ENCODE measurements at regions not wholly inside any gene's neighbourhood (a gene's known extent, or its start where the extent isn't known, plus 50 kb on each side); places are given as distances from the start of the nearest gene placed in this dataset.

DNA sequence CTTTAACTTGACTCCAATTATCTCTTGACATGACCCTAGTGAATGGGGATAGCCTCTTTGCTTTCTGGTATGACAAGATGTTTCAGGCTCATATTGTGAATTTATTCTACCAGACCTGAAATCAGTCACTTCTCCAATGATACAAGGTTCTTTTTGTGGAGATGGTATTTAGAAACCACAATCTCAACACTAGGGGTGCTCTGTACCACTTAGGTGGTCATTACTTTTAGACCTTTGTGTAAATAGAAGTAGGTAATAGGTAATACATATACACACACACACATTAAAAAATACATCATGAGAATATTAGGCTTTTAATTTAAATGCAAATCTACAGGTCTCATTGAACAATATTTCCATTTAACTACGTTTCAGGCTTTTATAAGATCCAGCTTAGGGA, 199.0 kb upstream of the RHOBTB1 start:
- CTCF ChIA-PET = interaction anchor here (2.9 kb wide), 1 partner anchor 11 kb away, joined by 8 read pairs; no protein-coding TSS in a partner anchor
- no peak overlapping the region for H3K4me3 Mint-ChIP-seq
- peaks cover 3% of the 10 kb centered on the region for H3K27me3 Mint-ChIP-seq

DNA sequence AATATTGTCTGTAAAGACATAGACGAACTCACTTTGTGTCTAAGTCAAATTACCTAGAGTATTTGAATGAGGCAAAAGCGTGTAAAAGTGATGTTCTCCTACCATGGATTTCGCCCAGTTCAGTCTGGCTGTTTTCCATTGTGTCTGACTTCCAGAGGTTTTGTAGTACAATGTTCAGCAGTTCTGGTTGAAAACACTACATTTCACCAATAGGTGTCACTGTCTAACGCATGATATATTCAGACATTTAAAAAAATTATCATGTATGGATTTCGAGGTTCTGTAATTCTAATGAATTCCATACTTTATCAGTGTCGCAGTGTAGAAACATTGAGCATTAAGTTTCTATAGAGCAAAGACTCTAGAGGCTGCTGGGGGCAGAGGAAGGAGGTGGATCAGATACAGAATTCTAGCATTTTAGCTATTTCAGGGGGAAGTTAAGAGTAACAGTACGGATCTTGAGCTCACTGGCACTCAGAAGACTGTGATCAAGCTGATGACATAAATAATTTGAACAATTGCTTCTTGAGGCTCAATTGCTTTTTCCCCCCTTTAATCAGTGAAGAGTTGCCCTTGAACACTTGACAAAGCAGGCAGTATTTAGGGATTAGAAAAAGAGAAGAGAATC, 196.9 kb upstream of the RHOBTB1 start:
- H3K27me3 Mint-ChIP-seq = peaks cover 1% of the 10 kb centered on the region
- no peak for DNase-seq
- intact Hi-C loops (cut with micrococcal nuclease) = loop anchor here (2.0 kb wide), 2 partner anchors 144 to 324 kb away; no protein-coding TSS in a partner anchor
- POLR2A ChIA-PET = no interaction called here
- CTCF ChIA-PET = interaction anchor here (0.6 to 2.9 kb wide), 15 partner anchors 8 to 727 kb away, joined by 3 to 15 read pairs (median 4); no protein-coding TSS in a partner anchor
- H3K4me1 Mint-ChIP-seq (ENCODE audit: low read depth) = no peaks in the 10 kb centered on the region
- no peaks in the 10 kb centered on the region for H3K36me3 Mint-ChIP-seq
- H3K27ac Mint-ChIP-seq = no peak overlapping the region
- H3K9me3 Mint-ChIP-seq = no peaks in the 10 kb centered on the region
- no peak overlapping the region for H3K4me3 Mint-ChIP-seq

More for the DNA sequence above, 199.0 kb upstream of the RHOBTB1 start:
- no peak overlapping the region for H3K27ac Mint-ChIP-seq
- H3K36me3 Mint-ChIP-seq = no peaks in the 10 kb centered on the region
- intact Hi-C loops (cut with micrococcal nuclease) = no loop called here
- no peak for DNase-seq
- H3K9me3 Mint-ChIP-seq = no peaks in the 10 kb centered on the region
- POLR2A ChIA-PET = no interaction called here
- no peaks in the 10 kb centered on the region for H3K4me1 Mint-ChIP-seq (ENCODE audit: low read depth)

DNA sequence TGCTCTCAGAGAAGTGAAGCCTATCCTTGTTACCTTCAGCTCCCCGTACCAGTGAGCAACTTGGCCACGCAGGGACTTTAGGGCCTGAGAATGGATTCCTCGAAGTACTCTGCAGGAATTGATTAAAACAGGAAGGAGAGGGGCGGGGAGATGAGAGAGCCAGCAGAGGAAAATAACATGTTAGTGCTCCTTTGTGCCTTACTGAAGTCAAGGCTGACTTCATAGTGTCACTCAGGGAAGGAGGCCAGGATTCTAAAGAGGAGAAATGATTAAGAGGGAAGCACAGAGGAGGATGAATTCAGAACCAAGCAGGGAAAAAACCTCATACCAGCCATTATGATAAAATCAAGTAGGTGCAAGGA, 195.6 kb upstream of the RHOBTB1 start:
- ChIA-PET CTCF (no interaction called here), POLR2A (no interaction called here)
- no peaks in the 10 kb centered on the region for H3K36me3 Mint-ChIP-seq
- no peak for DNase-seq
- no peaks in the 10 kb centered on the region for H3K9me3 Mint-ChIP-seq
- H3K27me3 Mint-ChIP-seq = peaks cover 1% of the 10 kb centered on the region
- no peak overlapping the region for H3K27ac Mint-ChIP-seq
- no peak overlapping the region for H3K4me3 Mint-ChIP-seq
- H3K4me1 Mint-ChIP-seq (ENCODE audit: low read depth) = no peaks in the 10 kb centered on the region
- intact Hi-C loops (cut with micrococcal nuclease) = no loop called here

DNA sequence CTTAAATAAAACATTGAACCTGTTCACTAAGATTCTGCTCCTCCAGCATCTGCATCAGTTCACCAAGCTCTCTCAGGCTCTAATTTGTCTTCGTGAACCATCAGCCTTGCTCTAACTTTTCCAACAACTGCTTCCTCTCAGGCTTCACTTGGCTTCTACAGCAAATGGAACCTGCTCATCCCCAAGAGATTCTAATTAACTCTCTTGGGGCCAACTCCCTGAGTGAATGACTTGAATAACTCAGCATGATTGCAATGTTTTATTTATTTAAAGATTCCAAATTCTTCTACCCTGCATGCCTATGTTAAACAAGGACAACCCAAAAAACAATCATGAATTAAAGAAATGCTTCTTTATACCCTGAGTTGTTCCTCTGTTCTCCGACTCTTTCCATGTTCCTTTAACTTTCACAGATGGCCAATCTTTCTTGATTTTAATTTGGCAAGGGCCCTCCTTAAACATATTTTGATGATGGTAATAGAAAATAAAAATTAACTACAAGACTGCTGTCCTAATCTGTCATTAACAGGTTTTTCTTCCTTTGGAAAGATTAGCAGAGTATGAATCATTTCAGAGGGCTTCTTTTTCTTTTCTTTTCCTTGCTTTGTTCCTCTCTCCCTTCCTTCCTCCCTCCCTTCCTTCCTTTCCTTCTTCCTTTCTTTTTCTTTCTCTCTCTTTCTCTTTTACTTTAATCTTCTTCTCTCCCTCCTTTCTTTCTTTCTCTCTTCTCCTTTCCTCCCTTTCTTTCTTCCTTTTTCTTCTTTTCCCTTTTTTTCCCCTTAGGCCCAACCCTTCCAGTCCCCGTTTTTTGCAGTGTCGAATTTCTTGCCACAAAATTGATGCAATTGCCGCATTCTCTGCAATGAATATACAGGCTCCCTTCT, 195.0 kb upstream of the RHOBTB1 start:
- no peak for DNase-seq
- intact Hi-C loops (cut with micrococcal nuclease) = no loop called here
- no peak overlapping the region for H3K27ac Mint-ChIP-seq
- H3K4me3 Mint-ChIP-seq = no peak overlapping the region
- ChIA-PET POLR2A (no interaction called here), CTCF (interaction anchor here (0.9 kb wide), 1 partner anchor 14 kb away, joined by 3 read pairs; no protein-coding TSS in a partner anchor)
- peaks cover 1% of the 10 kb centered on the region for H3K27me3 Mint-ChIP-seq
- H3K4me1 Mint-ChIP-seq (ENCODE audit: low read depth) = no peaks in the 10 kb centered on the region
- no peaks in the 10 kb centered on the region for H3K9me3 Mint-ChIP-seq
- no peaks in the 10 kb centered on the region for H3K36me3 Mint-ChIP-seq

DNA sequence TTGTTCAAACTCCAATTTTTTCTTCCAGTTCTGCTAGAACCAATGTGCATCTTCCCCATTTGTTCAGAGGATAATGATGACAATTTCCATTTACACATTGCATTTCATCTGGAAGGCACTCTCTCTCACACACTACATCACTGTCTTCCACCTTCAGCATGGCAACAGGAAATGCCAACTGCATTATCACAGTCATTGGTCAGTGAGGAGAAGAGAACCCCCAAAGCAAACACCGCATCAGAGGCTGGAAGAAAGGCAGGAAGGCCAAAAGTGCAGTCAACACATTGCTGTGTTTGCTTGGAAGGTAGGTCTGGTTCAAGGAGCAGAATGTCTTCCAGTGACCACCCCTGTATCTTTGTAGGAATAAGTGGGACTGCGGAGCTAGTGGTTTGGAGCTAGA, 192.2 kb upstream of the RHOBTB1 start:
- intact Hi-C loops (cut with micrococcal nuclease) = no loop called here
- Mint-ChIP-seq H3K27ac (no peak overlapping the region), H3K4me1 (ENCODE audit: low read depth) (no peaks in the 10 kb centered on the region), H3K36me3 (no peaks in the 10 kb centered on the region), H3K4me3 (no peak overlapping the region), H3K9me3 (no peaks in the 10 kb centered on the region), H3K27me3 (peaks cover under 1% of the 10 kb centered on the region)
- DNase-seq = no peak
- CTCF ChIA-PET = no interaction called here
- POLR2A ChIA-PET = no interaction called here

DNA sequence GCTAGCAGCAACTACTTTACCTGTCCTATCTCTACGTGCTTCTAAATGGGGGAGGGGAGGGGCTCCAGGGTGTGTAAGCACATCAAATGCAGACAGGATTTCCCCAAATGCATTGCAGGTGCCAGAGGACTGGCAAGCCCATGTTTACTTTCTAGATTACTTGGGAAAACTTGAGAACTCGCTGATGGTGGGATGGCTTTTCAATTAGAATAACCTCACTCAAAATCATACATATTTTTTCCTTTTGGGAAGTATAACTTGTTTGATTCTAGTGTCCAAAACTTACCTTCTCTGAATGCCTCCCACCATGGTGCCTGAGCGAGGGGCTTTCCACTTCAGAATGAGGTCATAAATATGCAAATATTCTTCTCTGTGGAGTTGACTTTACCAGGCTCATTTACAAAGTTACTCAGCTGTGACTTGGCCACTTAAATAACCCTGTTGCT, 191.3 kb upstream of the RHOBTB1 start:
- Mint-ChIP-seq H3K27me3 (no peaks in the 10 kb centered on the region), H3K4me3 (no peak overlapping the region), H3K9me3 (no peaks in the 10 kb centered on the region), H3K36me3 (no peaks in the 10 kb centered on the region), H3K4me1 (ENCODE audit: low read depth) (no peaks in the 10 kb centered on the region), H3K27ac (no peak overlapping the region)
- ChIA-PET CTCF (no interaction called here), POLR2A (no interaction called here)
- intact Hi-C loops (cut with micrococcal nuclease) = no loop called here
- no peak for DNase-seq

DNA sequence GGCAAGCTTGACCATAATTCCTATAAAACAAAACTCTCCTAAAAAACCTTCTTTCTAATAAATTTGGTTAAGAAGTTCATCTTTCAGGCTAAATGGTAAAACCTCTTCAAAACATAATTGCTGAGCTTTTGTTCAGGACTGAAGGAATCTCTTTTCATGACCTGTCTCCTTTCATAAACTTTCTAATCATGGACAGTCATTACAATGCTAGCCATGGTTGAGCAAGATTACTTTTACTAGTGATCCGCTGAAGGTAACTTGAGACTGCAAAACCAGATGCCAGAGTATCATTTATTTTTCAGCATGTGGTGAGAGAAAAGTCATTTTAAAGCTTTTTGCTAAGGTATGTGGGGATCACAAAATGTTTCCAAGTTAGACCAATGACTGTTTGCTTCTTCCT, 186.4 kb upstream of the RHOBTB1 start:
- Mint-ChIP-seq H3K27ac (no peak overlapping the region), H3K9me3 (peaks cover 2% of the 10 kb centered on the region), H3K27me3 (peaks cover 3% of the 10 kb centered on the region), H3K4me3 (no peak overlapping the region), H3K4me1 (ENCODE audit: low read depth) (no peaks in the 10 kb centered on the region), H3K36me3 (no peaks in the 10 kb centered on the region)
- CTCF ChIA-PET = no interaction called here
- POLR2A ChIA-PET = no interaction called here
- no peak for DNase-seq
- intact Hi-C loops (cut with micrococcal nuclease) = no loop called here

DNA sequence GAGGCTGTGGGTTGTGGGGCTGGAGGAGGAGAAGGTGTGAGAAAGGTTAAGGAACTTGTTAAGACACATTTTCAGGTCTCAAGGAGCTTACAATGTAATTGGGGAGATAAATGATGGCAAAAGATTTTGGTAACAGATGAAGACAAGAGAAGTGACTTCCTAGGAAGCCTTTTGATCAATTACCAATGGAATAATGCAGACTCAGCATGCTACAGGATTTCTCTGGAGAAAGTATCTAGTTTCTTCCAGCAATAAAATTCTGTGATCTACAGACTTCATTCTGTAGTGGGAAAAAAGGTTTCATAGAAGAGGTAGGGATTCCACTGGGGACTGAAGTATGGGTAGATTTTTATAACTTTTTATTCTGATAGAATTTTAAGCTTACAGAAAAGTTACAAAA, 184.2 kb upstream of the RHOBTB1 start:
- Mint-ChIP-seq H3K9me3 (peaks cover 2% of the 10 kb centered on the region), H3K4me3 (no peak overlapping the region), H3K4me1 (ENCODE audit: low read depth) (no peaks in the 10 kb centered on the region), H3K27ac (no peak overlapping the region), H3K36me3 (no peaks in the 10 kb centered on the region), H3K27me3 (peaks cover 4% of the 10 kb centered on the region)
- no peak for DNase-seq
- ChIA-PET POLR2A (no interaction called here), CTCF (no interaction called here)
- intact Hi-C loops (cut with micrococcal nuclease) = no loop called here

DNA sequence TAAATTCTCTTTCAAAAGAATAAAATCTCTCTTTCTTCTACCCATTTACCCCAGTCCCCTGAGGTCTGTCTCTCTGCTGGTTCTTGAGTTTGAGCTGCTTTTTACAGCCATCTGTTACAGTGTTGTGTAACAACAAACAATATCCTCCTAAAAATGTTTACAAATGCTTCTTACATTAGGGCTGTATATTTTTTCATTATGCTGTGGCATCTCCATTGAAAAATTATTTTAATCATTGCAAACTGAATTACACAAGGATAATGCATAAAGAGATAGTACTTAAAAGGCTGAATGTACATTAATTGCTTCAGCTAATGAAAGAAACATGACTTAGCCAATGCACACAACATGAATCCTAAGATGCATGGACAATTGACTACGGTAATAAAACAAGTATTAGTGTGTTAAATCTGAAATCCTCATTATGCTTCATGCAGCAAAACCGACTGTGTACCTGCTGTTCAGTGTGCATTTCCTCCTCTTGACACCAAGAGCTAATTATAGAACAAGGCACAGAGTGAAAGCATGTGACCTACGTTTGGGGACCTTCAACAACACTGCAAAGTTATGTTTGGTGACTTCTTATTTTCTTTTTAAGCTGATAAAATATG, 181.7 kb upstream of the RHOBTB1 start:
- Mint-ChIP-seq H3K4me3 (no peak overlapping the region), H3K27me3 (peaks cover 4% of the 10 kb centered on the region), H3K4me1 (ENCODE audit: low read depth) (no peaks in the 10 kb centered on the region), H3K27ac (no peak overlapping the region), H3K9me3 (peaks cover 2% of the 10 kb centered on the region), H3K36me3 (no peaks in the 10 kb centered on the region)
- intact Hi-C loops (cut with micrococcal nuclease) = no loop called here
- POLR2A ChIA-PET = no interaction called here
- CTCF ChIA-PET = no interaction called here
- no peak for DNase-seq

DNA sequence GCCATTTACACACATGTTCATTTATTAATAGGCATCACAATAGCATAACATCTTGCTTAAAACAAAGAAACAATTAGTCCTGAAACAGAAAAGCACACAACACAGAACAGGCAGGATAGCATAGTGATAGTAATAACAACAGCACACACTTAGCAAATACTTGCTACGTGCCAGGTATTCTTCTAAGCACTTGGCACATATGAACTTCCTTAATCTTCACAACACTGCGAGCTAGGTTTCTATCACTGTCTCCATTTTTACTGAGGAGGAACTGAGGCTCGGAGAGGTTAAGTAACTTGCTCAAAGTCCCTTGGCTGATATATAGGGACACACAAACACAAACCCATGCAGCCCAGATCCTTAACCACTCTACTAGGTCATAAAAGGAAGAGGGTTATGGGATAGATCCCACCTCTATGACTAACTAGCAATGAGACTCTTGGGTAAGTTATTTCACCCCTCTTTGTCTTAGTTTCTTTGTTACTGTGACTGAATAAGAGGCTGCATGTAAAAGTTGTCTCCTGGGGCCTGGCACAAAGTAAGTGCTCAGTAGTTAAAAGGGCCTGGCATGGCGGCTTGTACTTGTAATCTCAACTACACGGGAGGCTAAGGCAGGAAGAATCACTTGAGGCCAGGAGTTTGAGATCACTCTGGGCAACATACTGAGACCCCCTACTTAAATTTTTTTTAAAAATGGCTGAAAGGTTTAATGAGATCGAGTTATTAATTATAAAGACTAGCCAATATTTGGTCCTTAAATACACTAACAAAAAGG, 181.0 kb upstream of the RHOBTB1 start:
- ChIA-PET CTCF (no interaction called here), POLR2A (no interaction called here)
- Mint-ChIP-seq H3K27me3 (peaks cover 4% of the 10 kb centered on the region), H3K4me3 (no peak overlapping the region), H3K4me1 (ENCODE audit: low read depth) (no peaks in the 10 kb centered on the region), H3K27ac (no peak overlapping the region), H3K36me3 (no peaks in the 10 kb centered on the region), H3K9me3 (peaks cover 2% of the 10 kb centered on the region)
- DNase-seq = no peak
- intact Hi-C loops (cut with micrococcal nuclease) = no loop called here

DNA sequence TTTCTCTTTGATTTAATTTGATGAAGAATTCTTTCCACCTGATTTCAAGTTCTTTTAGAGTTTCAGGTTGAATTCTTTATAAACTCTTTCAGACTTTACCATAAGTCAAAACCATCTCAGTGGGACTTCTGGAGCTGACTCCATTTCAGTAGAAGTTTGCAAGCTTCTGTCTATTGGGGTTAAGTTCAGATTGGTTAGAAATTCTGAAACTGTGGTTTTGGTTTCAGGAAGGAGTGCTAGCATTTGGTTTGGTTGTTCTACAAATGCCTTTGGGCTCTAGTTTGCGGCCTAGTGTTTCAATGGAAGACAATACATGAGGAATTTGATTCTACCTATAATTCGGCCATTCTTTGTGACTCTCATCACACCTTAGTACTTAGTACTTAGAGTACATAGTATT, 176.8 kb upstream of the RHOBTB1 start:
- CTCF ChIA-PET = no interaction called here
- H3K27ac Mint-ChIP-seq = no peak overlapping the region
- H3K9me3 Mint-ChIP-seq = no peaks in the 10 kb centered on the region
- no peaks in the 10 kb centered on the region for H3K36me3 Mint-ChIP-seq
- POLR2A ChIA-PET = no interaction called here
- no peak for DNase-seq
- H3K27me3 Mint-ChIP-seq = peaks cover 5% of the 10 kb centered on the region
- H3K4me1 Mint-ChIP-seq (ENCODE audit: low read depth) = no peaks in the 10 kb centered on the region
- intact Hi-C loops (cut with micrococcal nuclease) = no loop called here
- no peak overlapping the region for H3K4me3 Mint-ChIP-seq

DNA sequence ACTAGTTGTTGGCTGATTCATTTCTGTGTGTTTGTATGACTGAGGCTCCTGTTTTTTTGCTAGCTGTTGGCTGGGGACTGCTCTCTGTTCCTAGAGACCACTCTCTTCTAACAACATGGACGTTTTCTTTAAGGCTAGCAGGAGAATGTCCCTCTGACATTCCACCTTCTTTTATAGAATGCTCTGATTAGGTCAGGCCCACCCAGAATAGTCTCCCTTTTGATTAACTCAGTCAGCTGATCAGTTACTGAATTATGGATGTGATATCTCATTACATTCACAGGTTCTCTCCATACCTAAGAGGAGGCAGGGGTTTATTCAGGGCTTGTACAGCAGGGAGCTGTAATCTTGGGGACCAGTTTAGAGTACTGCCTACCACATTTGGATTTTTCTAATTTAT, 175.6 kb upstream of the RHOBTB1 start:
- DNase-seq = no peak
- Mint-ChIP-seq H3K4me1 (ENCODE audit: low read depth) (no peaks in the 10 kb centered on the region), H3K27ac (no peak overlapping the region), H3K9me3 (no peaks in the 10 kb centered on the region), H3K4me3 (no peak overlapping the region), H3K27me3 (peaks cover 4% of the 10 kb centered on the region), H3K36me3 (no peaks in the 10 kb centered on the region)
- intact Hi-C loops (cut with micrococcal nuclease) = no loop called here
- ChIA-PET POLR2A (no interaction called here), CTCF (no interaction called here)
